ENCODE measurements at regions not wholly inside any gene's neighbourhood (a gene's known extent, or its start where the extent isn't known, plus 50 kb on each side); places are given as distances from the start of the nearest gene placed in this dataset.

GRCh38 chr2:83528767-83529166, 930.3 kb downstream of the SUCLG1 start:
- H3K27ac ChIP-seq: no peak overlapping the region
- H3K9me3 ChIP-seq: no peaks in the 10 kb centered on the region
- DNase-seq: no peak
- H3K4me3 ChIP-seq: no peak overlapping the region
- WGBS, 2 donors: 75 to 81% methylated on average over 1 of the region's 1 CpG
- H3K36me3 ChIP-seq: no peaks in the 10 kb centered on the region
- TF ChIP-seq POLR2AphosphoS5 (IDR thresholded peaks at IDR 0.05) (no peak), CTCF (IDR thresholded peaks at IDR 0.05) (no peak), POLR2A (IDR thresholded peaks at IDR 0.05) (no peak)
- ATAC-seq (ENCODE audit: low FRiP score in 2 of 2): no peak
- H3K27me3 ChIP-seq: no peaks in the 10 kb centered on the region
- no peaks in the 10 kb centered on the region for H3K4me1 ChIP-seq

GRCh38 chr2:83522891-83523493, 936.1 kb downstream of the SUCLG1 start:
- Histone ChIP-seq H3K36me3 (no peaks in the 10 kb centered on the region), H3K27me3 (no peaks in the 10 kb centered on the region), H3K4me3 (no peak overlapping the region), H3K4me1 (no peaks in the 10 kb centered on the region), H3K9me3 (peaks cover 0 to 6% (median 0%) of the 10 kb centered on the region in 4 donors), H3K27ac (no peak overlapping the region)
- ATAC-seq (ENCODE audit: low FRiP score in 2 of 2) (no peak), DNase-seq (no peak)
- WGBS, 2 donors: 90 to 95% methylated on average over 4 of the region's 4 CpGs
- TF ChIP-seq POLR2A (IDR thresholded peaks at IDR 0.05): no peak
- no peak for TF ChIP-seq CTCF (IDR thresholded peaks at IDR 0.05)

GRCh38 chr2:83517727-83518368, 941.2 kb downstream of the SUCLG1 start:
- H3K27me3 ChIP-seq: no peaks in the 10 kb centered on the region
- 97 to 98% methylated on average over 12 to 42 of the region's 42 CpGs for WGBS, 2 donors
- no peak overlapping the region for H3K27ac ChIP-seq
- TF ChIP-seq CTCF (IDR thresholded peaks at IDR 0.05) (no peak), EP300 (IDR thresholded peaks at IDR 0.05) (no peak), POLR2A (IDR thresholded peaks at IDR 0.05) (no peak), POLR2AphosphoS5 (IDR thresholded peaks at IDR 0.05) (no peak)
- H3K36me3 ChIP-seq: no peaks in the 10 kb centered on the region
- H3K9me3 ChIP-seq: peaks cover 0 to 14% (median 0%) of the 10 kb centered on the region in 4 donors
- ATAC-seq (ENCODE audit: low FRiP score in 2 of 2) (no peak), DNase-seq (peak in 1 of 2 donors; percentile 73)
- no peak overlapping the region for H3K4me3 ChIP-seq
- no peaks in the 10 kb centered on the region for H3K4me1 ChIP-seq

DNA sequence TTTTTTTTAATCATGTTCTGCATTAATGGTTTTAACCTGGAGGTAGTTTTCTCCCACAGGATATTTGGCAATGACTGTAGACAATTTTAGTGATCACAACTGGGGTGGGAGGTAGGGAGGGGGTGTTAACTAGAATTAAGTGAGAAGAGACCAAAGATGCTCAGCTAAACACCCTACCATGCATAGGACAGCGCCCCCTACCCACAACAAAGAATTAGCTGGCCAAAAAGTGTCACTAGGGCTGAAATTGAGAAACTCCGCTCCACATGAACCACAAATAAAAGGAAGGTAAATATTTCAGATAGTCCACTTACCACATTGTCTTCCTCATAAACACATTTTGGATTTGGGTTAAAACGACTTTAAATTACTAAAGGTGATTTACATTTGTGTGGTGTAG, 942.6 kb downstream of the SUCLG1 start:
- no peak for ATAC-seq (ENCODE audit: low FRiP score in 2 of 2)
- no peak for TF ChIP-seq EP300 (IDR thresholded peaks at IDR 0.05)
- no peak for TF ChIP-seq POLR2AphosphoS5 (IDR thresholded peaks at IDR 0.05)
- TF ChIP-seq CTCF (IDR thresholded peaks at IDR 0.05): no peak
- TF ChIP-seq POLR2A (IDR thresholded peaks at IDR 0.05): no peak
- H3K27me3 ChIP-seq: no peaks in the 10 kb centered on the region
- H3K4me1 ChIP-seq: no peaks in the 10 kb centered on the region
- peaks cover 0 to 14% (median 0%) of the 10 kb centered on the region in 4 donors for H3K9me3 ChIP-seq
- DNase-seq: no peak
- no peaks in the 10 kb centered on the region for H3K36me3 ChIP-seq
- no peak overlapping the region for H3K27ac ChIP-seq
- WGBS, 2 donors: 49 to 52% methylated on average over 3 of the region's 3 CpGs
- no peak overlapping the region for H3K4me3 ChIP-seq

DNA sequence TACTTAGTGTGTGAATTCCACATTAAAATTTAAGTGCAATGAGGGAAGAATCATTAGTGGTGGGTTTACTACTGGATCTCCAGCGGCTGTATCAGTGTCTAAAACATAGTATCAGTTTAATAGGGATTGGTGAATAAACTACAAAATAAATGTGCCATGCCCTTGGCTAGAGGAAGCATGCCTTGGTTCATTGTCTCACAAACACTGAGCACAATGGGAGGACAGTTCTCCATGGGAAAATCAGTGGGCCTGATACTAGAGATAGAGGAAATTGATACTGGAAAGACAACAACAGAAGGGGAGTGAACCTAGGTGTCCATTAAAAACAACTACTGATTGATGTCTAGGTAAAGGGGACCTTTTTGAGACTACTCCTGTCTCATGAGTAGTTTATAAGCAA, 971.6 kb downstream of the SUCLG1 start:
- Histone ChIP-seq H3K4me1 (no peaks in the 10 kb centered on the region), H3K36me3 (no peaks in the 10 kb centered on the region), H3K27ac (no peak overlapping the region), H3K27me3 (no peaks in the 10 kb centered on the region), H3K4me3 (no peak overlapping the region), H3K9me3 (no peaks in the 10 kb centered on the region)
- DNase-seq (no peak), ATAC-seq (ENCODE audit: low FRiP score in 2 of 2) (no peak)
- WGBS, 2 donors: 78 to 85% methylated on average over 1 of the region's 1 CpG
- TF ChIP-seq POLR2A (IDR thresholded peaks at IDR 0.05) (no peak), POLR2AphosphoS5 (IDR thresholded peaks at IDR 0.05) (no peak), EP300 (IDR thresholded peaks at IDR 0.05) (no peak), CTCF (IDR thresholded peaks at IDR 0.05) (no peak)

Measured in upper lobe of left lung (tissue), 6 donors.